Nephron progenitor cell (in vitro differentiated cells): ENCODE measurements at regions not wholly inside any gene's neighbourhood (a gene's known extent, or its start where the extent isn't known, plus 50 kb on each side); places are given as distances from the start of the nearest gene placed in this dataset.

Source experiments
- DNase-seq: peaks from one replicate; pipeline ENCODE4 v3.0.0; 2021
- H3K27ac Mint-ChIP-seq: 2 replicates; pipeline ENCODE4 v1.8.0; 2021; ENCODE audit warnings: mild to moderate bottlenecking, moderate library complexity, mixed read lengths
- H3K27me3 Mint-ChIP-seq: 2 replicates; pipeline ENCODE4 v1.8.0; 2021; ENCODE audit warnings: mild to moderate bottlenecking, low read depth, mixed read lengths; ENCODE audit not compliant: poor library complexity
- H3K36me3 Mint-ChIP-seq: 2 replicates; pipeline ENCODE4 v1.8.0; 2021; ENCODE audit warnings: low read depth, mixed read lengths
- H3K4me1 Mint-ChIP-seq: 2 replicates; pipeline ENCODE4 v1.8.0; 2021; ENCODE audit warnings: mixed read lengths
- H3K4me3 Mint-ChIP-seq: 2 replicates; pipeline ENCODE4 v1.8.0; 2021; ENCODE audit warnings: mild to moderate bottlenecking, moderate library complexity, mixed read lengths
- H3K9me3 Mint-ChIP-seq: 2 replicates; pipeline ENCODE4 v1.8.0; 2021; ENCODE audit warnings: mild to moderate bottlenecking, moderate library complexity, mixed read lengths
- TF ChIP-seq, protein P1 (sequence below): fragments of 200-600 bp; sonication (generic); IDR thresholded peaks from 2 replicates; pipeline ENCODE4 v1.5.0; 2021; ENCODE audit warnings: antibody characterized with exemption

GRCh38 chr6:25026723-25027122 lies 91.0 kb upstream of the RIPOR2 start:
- Mint-ChIP-seq H3K4me3 (no peak overlapping the region), H3K9me3 (no peaks in the 10 kb centered on the region), H3K27ac (no peak overlapping the region), H3K36me3 (no peaks in the 10 kb centered on the region), H3K27me3 (peaks cover 7% of the 10 kb centered on the region), H3K4me1 (peaks cover 21% of the 10 kb centered on the region)
- DNase-seq, result no peak
- TF ChIP-seq, protein P1, sequence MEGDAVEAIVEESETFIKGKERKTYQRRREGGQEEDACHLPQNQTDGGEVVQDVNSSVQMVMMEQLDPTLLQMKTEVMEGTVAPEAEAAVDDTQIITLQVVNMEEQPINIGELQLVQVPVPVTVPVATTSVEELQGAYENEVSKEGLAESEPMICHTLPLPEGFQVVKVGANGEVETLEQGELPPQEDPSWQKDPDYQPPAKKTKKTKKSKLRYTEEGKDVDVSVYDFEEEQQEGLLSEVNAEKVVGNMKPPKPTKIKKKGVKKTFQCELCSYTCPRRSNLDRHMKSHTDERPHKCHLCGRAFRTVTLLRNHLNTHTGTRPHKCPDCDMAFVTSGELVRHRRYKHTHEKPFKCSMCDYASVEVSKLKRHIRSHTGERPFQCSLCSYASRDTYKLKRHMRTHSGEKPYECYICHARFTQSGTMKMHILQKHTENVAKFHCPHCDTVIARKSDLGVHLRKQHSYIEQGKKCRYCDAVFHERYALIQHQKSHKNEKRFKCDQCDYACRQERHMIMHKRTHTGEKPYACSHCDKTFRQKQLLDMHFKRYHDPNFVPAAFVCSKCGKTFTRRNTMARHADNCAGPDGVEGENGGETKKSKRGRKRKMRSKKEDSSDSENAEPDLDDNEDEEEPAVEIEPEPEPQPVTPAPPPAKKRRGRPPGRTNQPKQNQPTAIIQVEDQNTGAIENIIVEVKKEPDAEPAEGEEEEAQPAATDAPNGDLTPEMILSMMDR, result no peak

DNA sequence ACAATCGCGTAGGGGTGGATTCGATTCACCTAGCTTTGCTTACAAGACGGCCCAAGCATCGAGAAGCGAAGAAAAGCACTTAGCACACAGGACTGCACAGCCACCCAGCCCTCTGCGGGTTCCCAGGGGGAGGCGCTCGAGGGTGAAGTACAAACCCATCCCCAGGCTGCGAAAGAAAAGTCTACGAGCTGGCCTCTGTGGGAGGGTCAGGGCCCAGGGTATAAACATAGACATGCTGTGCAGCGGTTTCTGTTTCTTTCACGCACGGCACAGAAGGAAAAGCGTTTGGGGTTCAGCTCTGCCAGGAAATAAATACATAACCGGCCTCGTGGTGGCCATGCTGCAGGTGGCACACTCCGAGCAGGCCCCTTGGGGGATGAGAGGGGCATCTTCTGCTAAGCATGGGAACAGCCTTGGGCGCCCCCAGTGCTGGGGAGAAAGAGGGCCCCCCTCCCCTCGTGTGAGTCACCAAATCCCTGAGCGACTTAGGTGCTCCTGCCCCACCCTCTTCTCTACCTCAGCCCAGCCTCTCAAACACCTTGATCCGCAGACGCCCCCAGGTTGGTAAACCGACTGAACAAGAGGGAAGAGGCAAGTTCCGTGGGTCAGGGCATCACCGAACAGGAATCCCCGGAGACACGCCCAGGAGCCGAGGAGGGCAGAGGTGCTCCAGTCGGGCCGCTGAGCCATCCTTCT lies 91.6 kb upstream of the RIPOR2 start:
- H3K4me3 Mint-ChIP-seq, result no peak overlapping the region
- H3K27me3 Mint-ChIP-seq, result peaks cover 7% of the 10 kb centered on the region
- TF ChIP-seq, protein P1, result no peak
- no peak overlapping the region for H3K27ac Mint-ChIP-seq
- no peaks in the 10 kb centered on the region for H3K36me3 Mint-ChIP-seq
- peaks cover 21% of the 10 kb centered on the region for H3K4me1 Mint-ChIP-seq
- no peaks in the 10 kb centered on the region for H3K9me3 Mint-ChIP-seq
- no peak for DNase-seq

GRCh38 chr6:25028328-25028727 lies 92.6 kb upstream of the RIPOR2 start:
- Mint-ChIP-seq H3K36me3 (no peaks in the 10 kb centered on the region), H3K9me3 (no peaks in the 10 kb centered on the region), H3K27ac (no peak overlapping the region), H3K4me1 (peaks cover 21% of the 10 kb centered on the region), H3K4me3 (no peak overlapping the region), H3K27me3 (peaks cover 3% of the 10 kb centered on the region)
- no peak for DNase-seq
- TF ChIP-seq, protein P1, result no peak

- H3K27ac Mint-ChIP-seq, result no peak overlapping the region
- no peaks in the 10 kb centered on the region for H3K36me3 Mint-ChIP-seq
- H3K9me3 Mint-ChIP-seq, result peaks cover 5% of the 10 kb centered on the region
- TF ChIP-seq, protein P1, result no peak
- peaks cover 13% of the 10 kb centered on the region for H3K4me1 Mint-ChIP-seq
- H3K27me3 Mint-ChIP-seq, result peaks cover 3% of the 10 kb centered on the region
- no peak overlapping the region for H3K4me3 Mint-ChIP-seq
- DNase-seq, result no peak
These were observed 97.2 kb upstream of the RIPOR2 start for GRCh38 chr6:25032934-25033333.

DNA sequence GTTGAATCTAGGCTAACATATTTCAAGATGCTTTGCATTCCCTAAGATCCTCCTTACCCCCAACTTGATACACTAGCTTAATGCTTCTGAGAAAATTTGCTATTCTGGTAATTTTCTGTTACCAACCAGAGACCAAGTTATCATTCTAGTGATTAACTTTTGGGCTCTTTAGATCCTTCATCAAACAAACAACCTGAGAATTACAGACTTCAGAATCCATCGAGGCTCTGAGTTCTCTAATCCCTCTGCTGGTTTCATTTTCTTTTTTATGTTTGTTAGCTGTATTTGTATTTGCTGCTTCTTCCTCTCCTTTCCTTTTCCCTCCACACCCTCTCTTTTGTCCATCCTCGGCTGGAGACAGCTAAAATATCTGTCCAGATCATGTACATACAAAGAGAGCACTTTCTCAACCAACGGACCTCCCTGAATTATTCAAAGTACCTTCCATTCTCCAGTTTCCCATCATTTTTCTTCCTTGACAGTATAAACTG lies 98.7 kb upstream of the RIPOR2 start:
- DNase-seq, result no peak
- no peak overlapping the region for H3K4me3 Mint-ChIP-seq
- H3K27me3 Mint-ChIP-seq, result peaks cover 3% of the 10 kb centered on the region
- H3K4me1 Mint-ChIP-seq, result peaks cover 13% of the 10 kb centered on the region
- no peaks in the 10 kb centered on the region for H3K36me3 Mint-ChIP-seq
- H3K27ac Mint-ChIP-seq, result no peak overlapping the region
- peaks cover 11% of the 10 kb centered on the region for H3K9me3 Mint-ChIP-seq
- TF ChIP-seq, protein P1, result no peak

GRCh38 chr6:25035174-25035511 lies 99.4 kb upstream of the RIPOR2 start:
- TF ChIP-seq, protein P1, result no peak
- H3K4me3 Mint-ChIP-seq, result no peak overlapping the region
- H3K4me1 Mint-ChIP-seq, result peaks cover 13% of the 10 kb centered on the region
- H3K36me3 Mint-ChIP-seq, result no peaks in the 10 kb centered on the region
- H3K27ac Mint-ChIP-seq, result no peak overlapping the region
- H3K9me3 Mint-ChIP-seq, result peaks cover 11% of the 10 kb centered on the region
- H3K27me3 Mint-ChIP-seq, result peaks cover 3% of the 10 kb centered on the region
- DNase-seq, result no peak
